ENCODE measurements at regions not wholly inside any gene's neighbourhood (a gene's known extent, or its start where the extent isn't known, plus 50 kb on each side); places are given as distances from the start of the nearest gene placed in this dataset.

DNA sequence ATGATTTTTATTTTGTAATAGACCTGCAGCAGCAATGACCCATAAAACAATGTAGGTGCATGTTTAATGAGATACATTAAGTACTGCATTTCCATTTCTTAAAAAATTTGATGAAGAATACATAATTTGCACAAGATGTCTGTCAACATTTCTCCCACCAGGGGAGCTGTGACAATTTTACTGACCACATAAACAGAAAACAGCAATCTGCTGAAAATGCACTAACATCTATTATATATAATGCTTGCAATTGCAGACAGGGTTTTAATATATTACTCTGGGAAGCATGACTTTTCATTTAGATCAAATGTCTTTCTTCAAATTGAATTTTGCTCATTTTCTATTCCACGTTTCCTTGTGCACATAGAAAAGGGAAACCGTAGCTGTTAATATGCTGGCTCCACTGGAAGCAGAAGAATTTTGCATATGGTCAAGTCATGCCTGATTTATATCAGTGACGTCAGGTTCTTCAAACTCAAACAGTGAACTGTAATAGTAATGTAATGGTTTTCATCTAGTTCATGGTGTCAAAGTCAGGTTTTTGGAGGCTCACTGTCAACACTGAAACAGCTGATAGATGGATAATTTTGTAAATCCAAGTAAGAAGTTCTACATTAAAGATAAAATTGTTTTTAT lies 79.8 kb upstream of the IGF1R start:
- TF ChIP-seq, protein P1, sequence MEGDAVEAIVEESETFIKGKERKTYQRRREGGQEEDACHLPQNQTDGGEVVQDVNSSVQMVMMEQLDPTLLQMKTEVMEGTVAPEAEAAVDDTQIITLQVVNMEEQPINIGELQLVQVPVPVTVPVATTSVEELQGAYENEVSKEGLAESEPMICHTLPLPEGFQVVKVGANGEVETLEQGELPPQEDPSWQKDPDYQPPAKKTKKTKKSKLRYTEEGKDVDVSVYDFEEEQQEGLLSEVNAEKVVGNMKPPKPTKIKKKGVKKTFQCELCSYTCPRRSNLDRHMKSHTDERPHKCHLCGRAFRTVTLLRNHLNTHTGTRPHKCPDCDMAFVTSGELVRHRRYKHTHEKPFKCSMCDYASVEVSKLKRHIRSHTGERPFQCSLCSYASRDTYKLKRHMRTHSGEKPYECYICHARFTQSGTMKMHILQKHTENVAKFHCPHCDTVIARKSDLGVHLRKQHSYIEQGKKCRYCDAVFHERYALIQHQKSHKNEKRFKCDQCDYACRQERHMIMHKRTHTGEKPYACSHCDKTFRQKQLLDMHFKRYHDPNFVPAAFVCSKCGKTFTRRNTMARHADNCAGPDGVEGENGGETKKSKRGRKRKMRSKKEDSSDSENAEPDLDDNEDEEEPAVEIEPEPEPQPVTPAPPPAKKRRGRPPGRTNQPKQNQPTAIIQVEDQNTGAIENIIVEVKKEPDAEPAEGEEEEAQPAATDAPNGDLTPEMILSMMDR (conservative IDR thresholded peaks at IDR 0.05; ENCODE audit: low read length), result peak; percentile 45
- TF ChIP-seq EZH2phosphoT487 (IDR thresholded peaks at IDR 0.05; ENCODE audit: borderline replicate concordance), result no peak

Measured in Loucy (cell line).